Esophagus muscularis mucosa (tissue), 4 donors: ENCODE measurements at regions not wholly inside any gene's neighbourhood (a gene's known extent, or its start where the extent isn't known, plus 50 kb on each side); places are given as distances from the start of the nearest gene placed in this dataset.

Experiments
- DNase-seq: peaks from one replicate; pipeline ENCODE4 v3.0.0-alpha.2; 2017; ENCODE audit errors: extremely low spot score
- H3K27ac ChIP-seq, 4 donors: fragments of 200-600 bp; sonication (generic); replicated peaks in 1 of 4; 1 replicate in 3 of 4; 2 replicates in 1 of 4; pipeline ENCODE4 v1.5.1; 2016 to 2019; ENCODE audit warnings: mild to moderate bottlenecking in 1 of 4
- H3K27me3 ChIP-seq, 4 donors: fragments of 200-600 bp; sonication (generic); one replicate each; pipeline versions ENCODE4 v1.5.1 to v1.6.0; 2016 to 2019
- H3K36me3 ChIP-seq, 4 donors: fragments of 200-600 bp; sonication (generic); one replicate each; pipeline ENCODE4 v1.5.1; 2016 to 2019
- H3K4me1 ChIP-seq, 4 donors: fragments of 200-600 bp; sonication (generic); one replicate each; pipeline ENCODE4 v1.5.1; 2016 to 2019
- H3K4me3 ChIP-seq, 4 donors: fragments of 200-600 bp; sonication (generic); 1 replicate in 2 of 4; 2 replicates in 2 of 4; pipeline ENCODE4 v1.5.1; 2016 to 2019; ENCODE audit warnings: mild to moderate bottlenecking in 4 of 4, moderate library complexity in 1 of 4
- H3K9me3 ChIP-seq, 4 donors: fragments of 200-600 bp; sonication (generic); 1 replicate in 3 of 4; 2 replicates in 1 of 4; pipeline ENCODE4 v1.5.1; 2016 to 2019
- CTCF ChIP-seq, 3 experiments: fragments of 200-600 bp in 2 of 3; fragments of 450-650 bp in 1 of 3; sonication (generic) in 2 of 3; IDR thresholded peaks; one replicate each; pipeline ENCODE4 v1.5.1; 2017 to 2019; ENCODE audit warnings: antibody characterized with exemption in 3 of 3, mild to moderate bottlenecking in 2 of 3, moderate library complexity in 1 of 3
- EP300 ChIP-seq: sonication (generic); formaldehyde crosslinking; IDR thresholded peaks from one replicate; pipeline ENCODE4 v1.6.1; 2017; ENCODE audit warnings: antibody characterized with exemption
- POLR2A ChIP-seq: fragments of 450-650 bp; IDR thresholded peaks from one replicate; pipeline ENCODE4 v1.6.1; 2017; ENCODE audit warnings: antibody characterized with exemption, moderate library complexity, mild to moderate bottlenecking, low read depth
- POLR2AphosphoS5 ChIP-seq, 2 donors: sonication (generic); formaldehyde crosslinking; IDR thresholded peaks; one replicate each; pipeline ENCODE4 v1.6.1; 2017; ENCODE audit warnings: antibody characterized with exemption in 2 of 2
- WGBS: methylation state at CpG from one replicate; pipeline ENCODE4 v1.1.5; 2018; 5-methylcytosine and 5-hydroxymethylcytosine counted together
- intact Hi-C: fragments of 100-400 bp; cut with DNase I; formaldehyde crosslinking; loops from one replicate; pipeline ENCODE4 v1.15.1; 2023

GRCh38 chr16:85194307-85195270, 82.3 kb upstream of the CIBAR2 start:
- TF ChIP-seq POLR2AphosphoS5 (IDR thresholded peaks at IDR 0.05) (no peak), POLR2A (no peak), EP300 (no peak), CTCF (IDR thresholded peaks at IDR 0.05) (no peak)
- Histone ChIP-seq H3K9me3 (peaks cover 0 to 13% (median 9%) of the 10 kb centered on the region in 4 donors), H3K4me1 (peaks cover 32 to 74% (median 72%) of the 10 kb centered on the region in 4 donors), H3K27me3 (no peaks in the 10 kb centered on the region), H3K36me3 (no peaks in the 10 kb centered on the region), H3K4me3 (no peak overlapping the region), H3K27ac (peak overlapping the region; percentile 71 to 84 (median 81))
- WGBS: 92% methylated on average over 15 of the region's 15 CpGs
- intact Hi-C loops: no loop called here
- no peak for DNase-seq

GRCh38 chr16:85195271-85195647, 83.0 kb upstream of the CIBAR2 start:
- WGBS: 81% methylated on average over 8 of the region's 8 CpGs
- intact Hi-C loops: no loop called here
- Histone ChIP-seq H3K4me3 (no peak overlapping the region), H3K36me3 (no peaks in the 10 kb centered on the region), H3K4me1 (peaks cover 32 to 80% (median 76%) of the 10 kb centered on the region in 4 donors), H3K27me3 (no peaks in the 10 kb centered on the region), H3K9me3 (peaks cover 0 to 8% (median 2%) of the 10 kb centered on the region in 4 donors), H3K27ac (peak overlapping the region; percentile 60 to 84 (median 81))
- no peak for TF ChIP-seq POLR2A
- TF ChIP-seq CTCF (IDR thresholded peaks at IDR 0.05): no peak
- no peak for TF ChIP-seq EP300
- no peak for TF ChIP-seq POLR2AphosphoS5 (IDR thresholded peaks at IDR 0.05)
- no peak for DNase-seq

- H3K9me3 ChIP-seq: no peaks in the 10 kb centered on the region
- peaks cover 32 to 88% (median 84%) of the 10 kb centered on the region in 4 donors for H3K4me1 ChIP-seq
- DNase-seq: no peak
- intact Hi-C loops: no loop called here
- no peak overlapping the region for H3K4me3 ChIP-seq
- peak overlapping the region; percentile 60 to 84 (median 81) for H3K27ac ChIP-seq
- WGBS: 50% methylated on average over 21 of the region's 22 CpGs
- no peaks in the 10 kb centered on the region for H3K36me3 ChIP-seq
- TF ChIP-seq POLR2A: no peak
- peak; percentile 49 to 59 for TF ChIP-seq POLR2AphosphoS5 (IDR thresholded peaks at IDR 0.05)
- H3K27me3 ChIP-seq: no peaks in the 10 kb centered on the region
Measured at GRCh38 chr16:85195900-85196772, 83.9 kb upstream of the CIBAR2 start.

GRCh38 chr16:85196976-85197375, 84.7 kb upstream of the CIBAR2 start:
- H3K4me1 ChIP-seq: peaks cover 34 to 97% (median 93%) of the 10 kb centered on the region in 4 donors
- H3K27me3 ChIP-seq: no peaks in the 10 kb centered on the region
- no peaks in the 10 kb centered on the region for H3K36me3 ChIP-seq
- H3K9me3 ChIP-seq: no peaks in the 10 kb centered on the region
- peak overlapping the region; percentile 60 to 84 (median 81) for H3K27ac ChIP-seq
- TF ChIP-seq POLR2A: no peak
- TF ChIP-seq POLR2AphosphoS5 (IDR thresholded peaks at IDR 0.05): no peak
- no peak for TF ChIP-seq EP300
- no peak for TF ChIP-seq CTCF (IDR thresholded peaks at IDR 0.05)
- 77% methylated on average over 7 of the region's 13 CpGs for WGBS
- intact Hi-C loops: no loop called here
- no peak for DNase-seq
- H3K4me3 ChIP-seq: no peak overlapping the region
